Liver (tissue), 7 donors: ENCODE measurements at regions not wholly inside any gene's neighbourhood (a gene's known extent, or its start where the extent isn't known, plus 50 kb on each side); places are given as distances from the start of the nearest gene placed in this dataset.

Source experiments
- DNase-seq: peaks from one replicate; pipeline ENCODE4 v3.0.0-alpha.2; 2017; ENCODE audit warnings: low spot score
- H3K27ac ChIP-seq, 2 donors: one replicate each; pipeline ENCODE4 v1.7.0; 2013; ENCODE audit warnings: inconsistent platforms in 2 of 2, low read length in 2 of 2, control low read depth in 1 of 2, low read depth in 1 of 2, mild to moderate bottlenecking in 1 of 2
- H3K27me3 ChIP-seq, 4 donors: one replicate each; pipeline versions ENCODE4 v1.6.1 to v1.7.0; 2013; ENCODE audit warnings: low read length in 3 of 4, inconsistent platforms in 1 of 4, mild to moderate bottlenecking in 1 of 4, moderate library complexity in 1 of 4; ENCODE audit not compliant: control insufficient read depth in 4 of 4, insufficient read depth in 4 of 4
- H3K36me3 ChIP-seq, 4 donors: one replicate each; pipeline versions ENCODE4 v1.6.1 to v1.7.0; 2013; ENCODE audit warnings: low read length in 3 of 4, mild to moderate bottlenecking in 3 of 4, low read depth in 1 of 4, moderate library complexity in 1 of 4; ENCODE audit not compliant: control insufficient read depth in 4 of 4, insufficient read depth in 3 of 4
- H3K4me1 ChIP-seq, 4 donors: one replicate each; pipeline versions ENCODE4 v1.6.1 to v1.7.0; 2013; ENCODE audit warnings: low read length in 3 of 4, mild to moderate bottlenecking in 3 of 4, moderate library complexity in 1 of 4; ENCODE audit not compliant: control insufficient read depth in 4 of 4, insufficient read depth in 4 of 4
- H3K4me3 ChIP-seq, 3 donors: one replicate each; pipeline versions ENCODE4 v1.6.1 to v1.7.0; 2013; ENCODE audit warnings: low read length in 3 of 3, control low read depth in 1 of 3, low read depth in 1 of 3, mild to moderate bottlenecking in 1 of 3
- H3K9ac ChIP-seq, 2 donors: one replicate each; pipeline ENCODE4 v1.7.0; 2013; ENCODE audit warnings: low read length in 2 of 2, mild to moderate bottlenecking in 2 of 2, moderate library complexity in 2 of 2, control low read depth in 1 of 2, low read depth in 1 of 2
- H3K9me3 ChIP-seq, 4 donors: one replicate each; pipeline versions ENCODE4 v1.6.1 to v1.7.0; 2013; ENCODE audit warnings: low read length in 3 of 4; ENCODE audit not compliant: control insufficient read depth in 4 of 4
- EGR1 ChIP-seq, 2 donors: IDR thresholded peaks; 2 replicates each; pipeline ENCODE4 v1.6.1; 2016 to 2018; ENCODE audit warnings: antibody characterized with exemption in 2 of 2, low read depth in 2 of 2
- FOXA1 ChIP-seq: IDR thresholded peaks from 2 replicates; pipeline ENCODE4 v1.6.1; 2016; ENCODE audit warnings: antibody characterized with exemption
- FOXA2 ChIP-seq: IDR thresholded peaks from 2 replicates; pipeline ENCODE4 v1.6.1; 2016; ENCODE audit warnings: antibody characterized with exemption
- GABPA ChIP-seq, 2 donors: IDR thresholded peaks in 1 of 2; conservative IDR thresholded peaks in 1 of 2; 2 replicates each; pipeline ENCODE4 v1.6.1; 2016; ENCODE audit warnings: antibody characterized with exemption in 2 of 2, mild to moderate bottlenecking in 1 of 2, moderate library complexity in 1 of 2
- HNF4A ChIP-seq, 2 donors: conservative IDR thresholded peaks; 2 replicates each; pipeline ENCODE4 v1.6.1; 2016; ENCODE audit warnings: antibody characterized with exemption in 2 of 2, mild to moderate bottlenecking in 2 of 2
- HNF4G ChIP-seq: IDR thresholded peaks from 2 replicates; pipeline ENCODE4 v1.6.1; 2016; ENCODE audit warnings: antibody characterized with exemption
- JUND ChIP-seq, 2 donors: IDR thresholded peaks; 2 replicates each; pipeline ENCODE4 v1.6.1; 2016; ENCODE audit warnings: antibody characterized with exemption in 2 of 2
- NR2F2 ChIP-seq: IDR thresholded peaks from 2 replicates; pipeline ENCODE4 v1.6.1; 2016; ENCODE audit warnings: antibody characterized with exemption
- RAD21 ChIP-seq, 2 donors: IDR thresholded peaks; 2 replicates each; pipeline ENCODE4 v1.6.1; 2016; ENCODE audit warnings: antibody characterized with exemption in 2 of 2, mild to moderate bottlenecking in 2 of 2
- SP1 ChIP-seq: IDR thresholded peaks from 2 replicates; pipeline ENCODE4 v1.6.1; 2018; ENCODE audit warnings: antibody characterized with exemption, mild to moderate bottlenecking
- TAF1 ChIP-seq: conservative IDR thresholded peaks from 2 replicates; pipeline ENCODE4 v1.6.1; 2016; ENCODE audit warnings: antibody characterized with exemption, mild to moderate bottlenecking
- YY1 ChIP-seq: IDR thresholded peaks from 2 replicates; pipeline ENCODE4 v1.6.1; 2016; ENCODE audit warnings: antibody characterized with exemption, mild to moderate bottlenecking
- WGBS: extraction: QIAGEN DNeasy Blood & Tissue Kit; methylation state at CpG from one replicate; pipeline ENCODE4 v1.1.7; 2013; 5-methylcytosine and 5-hydroxymethylcytosine counted together
- TF ChIP-seq, protein P1 (sequence below): IDR thresholded peaks from 2 replicates; pipeline ENCODE4 v1.6.1; 2016; ENCODE audit warnings: antibody characterized with exemption
- TF ChIP-seq, protein P2 (sequence below): IDR thresholded peaks from 2 replicates; pipeline ENCODE4 v1.6.1; 2016; ENCODE audit warnings: antibody characterized with exemption
- TF ChIP-seq, protein P3 (sequence below): IDR thresholded peaks from 2 replicates; pipeline ENCODE4 v1.6.1; 2016; ENCODE audit warnings: antibody characterized with exemption
- donor health status: healthy.
- donor health status: healthy.
- donor health status: healthy.
- donor health status: healthy.

DNA sequence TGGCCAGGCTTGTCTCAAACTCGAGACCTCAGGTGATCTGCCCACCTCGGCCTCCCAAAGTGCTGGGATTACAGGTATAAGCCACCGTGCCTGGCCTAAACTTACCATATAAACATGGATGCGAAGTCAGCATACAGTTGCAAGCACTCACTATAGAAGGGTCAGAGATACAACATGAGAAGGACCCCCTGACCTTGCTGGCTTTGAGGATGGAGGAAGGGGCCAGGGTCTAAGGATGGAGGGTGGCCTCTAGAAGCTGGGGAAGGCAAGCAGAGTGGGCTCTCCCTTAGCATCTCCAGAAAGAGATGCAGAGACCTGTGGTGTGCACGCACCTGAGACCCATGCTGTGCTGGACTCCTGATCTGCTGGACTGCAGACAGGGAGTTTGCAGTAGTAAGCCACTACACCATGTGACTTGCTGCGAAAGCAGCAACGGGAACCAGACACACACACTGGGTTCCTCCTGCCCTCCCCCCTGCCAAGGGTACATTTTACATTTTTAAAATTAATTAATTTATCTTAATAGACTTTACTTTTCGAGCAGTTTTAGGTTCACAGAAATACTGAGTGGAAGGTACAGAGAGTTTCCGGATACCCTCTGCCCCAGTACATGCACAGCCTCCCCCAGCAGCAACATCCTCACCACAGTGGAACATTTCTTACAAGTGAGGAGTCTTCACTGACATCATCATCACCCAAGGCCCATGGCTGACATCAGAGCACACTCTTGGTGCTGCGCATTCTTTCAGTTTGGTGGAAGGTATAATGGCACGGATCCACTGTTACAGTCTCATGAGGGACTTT, 170.1 kb upstream of the B3GAT1 start:
- no peak overlapping the region for H3K27ac ChIP-seq
- WGBS, result 83% methylated on average over 11 of the region's 11 CpGs

DNA sequence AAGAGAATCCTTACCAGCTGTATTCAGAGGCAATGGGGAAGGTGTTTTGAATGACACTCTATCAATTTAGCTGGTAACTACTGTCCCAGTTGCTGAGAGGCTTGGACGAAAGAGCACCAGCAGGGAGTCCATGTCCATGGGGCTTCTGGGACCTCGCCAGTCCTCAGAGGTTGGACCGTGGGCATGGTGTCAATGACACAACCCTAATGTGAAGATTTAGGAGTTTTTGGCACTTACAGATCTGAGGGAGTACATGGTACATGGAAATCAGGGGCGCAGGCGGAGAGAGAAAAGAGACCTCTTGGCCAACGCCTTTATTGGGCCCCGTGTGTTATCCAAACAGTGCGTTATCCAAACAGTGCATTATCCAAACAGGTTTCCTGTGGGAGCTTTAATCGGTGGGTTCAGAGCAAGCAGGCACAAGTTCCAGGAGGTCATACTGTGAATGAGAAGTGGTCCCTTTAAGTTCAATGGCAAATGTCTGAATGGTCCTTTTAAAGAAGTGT, 169.1 kb upstream of the B3GAT1 start:
- Histone ChIP-seq H3K36me3 (no peaks in the 10 kb centered on the region), H3K9me3 (no peaks in the 10 kb centered on the region), H3K4me1 (peaks cover 0 to 3% (median 0%) of the 10 kb centered on the region in 4 donors), H3K27ac (no peak overlapping the region), H3K9ac (no peak overlapping the region), H3K4me3 (no peak overlapping the region), H3K27me3 (peaks cover 0 to 2% (median 0%) of the 10 kb centered on the region in 4 donors)
- WGBS, result 63% methylated on average over 9 of the region's 9 CpGs
- peak; percentile 5 for DNase-seq
- TF ChIP-seq, protein P1, sequence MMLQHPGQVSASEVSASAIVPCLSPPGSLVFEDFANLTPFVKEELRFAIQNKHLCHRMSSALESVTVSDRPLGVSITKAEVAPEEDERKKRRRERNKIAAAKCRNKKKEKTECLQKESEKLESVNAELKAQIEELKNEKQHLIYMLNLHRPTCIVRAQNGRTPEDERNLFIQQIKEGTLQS, result no peak
- TF ChIP-seq TAF1 (no peak), GABPA (IDR thresholded peaks at IDR 0.05 in 1 of 2, conservative IDR thresholded peaks at IDR 0.05 in 1 of 2) (no peak)

More for the DNA sequence above, 170.1 kb upstream of the B3GAT1 start:
- no peak for TF ChIP-seq GABPA (IDR thresholded peaks at IDR 0.05 in 1 of 2, conservative IDR thresholded peaks at IDR 0.05 in 1 of 2)
- TF ChIP-seq HNF4G, result no peak
- no peak for TF ChIP-seq HNF4A (conservative IDR thresholded peaks at IDR 0.05)
- TF ChIP-seq RAD21 (IDR thresholded peaks at IDR 0.05), result no peak
- TF ChIP-seq TAF1, result no peak
- no peak for TF ChIP-seq FOXA2
- TF ChIP-seq NR2F2, result no peak
- no peak for TF ChIP-seq SP1
- TF ChIP-seq YY1, result no peak
- TF ChIP-seq, protein P2, sequence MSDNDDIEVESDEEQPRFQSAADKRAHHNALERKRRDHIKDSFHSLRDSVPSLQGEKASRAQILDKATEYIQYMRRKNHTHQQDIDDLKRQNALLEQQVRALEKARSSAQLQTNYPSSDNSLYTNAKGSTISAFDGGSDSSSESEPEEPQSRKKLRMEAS, result no peak
- TF ChIP-seq, protein P3, sequence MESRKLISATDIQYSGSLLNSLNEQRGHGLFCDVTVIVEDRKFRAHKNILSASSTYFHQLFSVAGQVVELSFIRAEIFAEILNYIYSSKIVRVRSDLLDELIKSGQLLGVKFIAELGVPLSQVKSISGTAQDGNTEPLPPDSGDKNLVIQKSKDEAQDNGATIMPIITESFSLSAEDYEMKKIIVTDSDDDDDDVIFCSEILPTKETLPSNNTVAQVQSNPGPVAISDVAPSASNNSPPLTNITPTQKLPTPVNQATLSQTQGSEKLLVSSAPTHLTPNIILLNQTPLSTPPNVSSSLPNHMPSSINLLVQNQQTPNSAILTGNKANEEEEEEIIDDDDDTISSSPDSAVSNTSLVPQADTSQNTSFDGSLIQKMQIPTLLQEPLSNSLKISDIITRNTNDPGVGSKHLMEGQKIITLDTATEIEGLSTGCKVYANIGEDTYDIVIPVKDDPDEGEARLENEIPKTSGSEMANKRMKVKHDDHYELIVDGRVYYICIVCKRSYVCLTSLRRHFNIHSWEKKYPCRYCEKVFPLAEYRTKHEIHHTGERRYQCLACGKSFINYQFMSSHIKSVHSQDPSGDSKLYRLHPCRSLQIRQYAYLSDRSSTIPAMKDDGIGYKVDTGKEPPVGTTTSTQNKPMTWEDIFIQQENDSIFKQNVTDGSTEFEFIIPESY, result no peak
- TF ChIP-seq FOXA1, result no peak
- no peak for TF ChIP-seq JUND (IDR thresholded peaks at IDR 0.05)
- no peak for TF ChIP-seq EGR1 (IDR thresholded peaks at IDR 0.05; ENCODE audit: low read depth in 2 of 2)
- no peaks in the 10 kb centered on the region for H3K9me3 ChIP-seq
- DNase-seq, result peak; percentile 28
- H3K4me3 ChIP-seq, result no peak overlapping the region
- peaks cover 0 to 2% (median 0%) of the 10 kb centered on the region in 4 donors for H3K27me3 ChIP-seq
- H3K4me1 ChIP-seq, result peaks cover 0 to 3% (median 0%) of the 10 kb centered on the region in 4 donors
- no peak overlapping the region for H3K9ac ChIP-seq
- no peaks in the 10 kb centered on the region for H3K36me3 ChIP-seq

DNA sequence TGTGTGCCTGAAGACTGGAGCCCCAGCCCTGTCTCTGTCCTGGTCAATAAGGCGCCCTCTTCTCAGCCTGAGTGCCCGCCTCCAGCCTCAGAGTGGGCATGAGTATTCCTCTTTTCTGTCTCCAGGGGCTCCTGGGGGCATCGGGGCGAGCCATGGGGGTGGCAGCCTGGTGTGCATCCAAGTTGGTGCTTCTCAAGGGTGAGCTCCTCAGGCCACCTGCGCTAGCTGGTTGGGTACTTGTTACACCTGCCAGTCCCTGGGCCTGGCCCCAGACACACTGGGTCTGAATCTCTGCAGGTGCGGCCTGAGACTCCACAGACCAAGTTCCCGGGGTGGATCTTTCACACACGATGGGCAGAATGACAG, 168.6 kb upstream of the B3GAT1 start:
- H3K9me3 ChIP-seq, result no peaks in the 10 kb centered on the region
- 93% methylated on average over 8 of the region's 8 CpGs for WGBS
- no peaks in the 10 kb centered on the region for H3K36me3 ChIP-seq
- no peak for TF ChIP-seq JUND (IDR thresholded peaks at IDR 0.05)
- no peak for TF ChIP-seq HNF4G
- no peak for TF ChIP-seq HNF4A (conservative IDR thresholded peaks at IDR 0.05)
- no peak for TF ChIP-seq GABPA (IDR thresholded peaks at IDR 0.05 in 1 of 2, conservative IDR thresholded peaks at IDR 0.05 in 1 of 2)
- no peak for TF ChIP-seq EGR1 (IDR thresholded peaks at IDR 0.05; ENCODE audit: low read depth in 2 of 2)
- TF ChIP-seq, protein P2, result no peak
- peaks cover 0 to 3% (median 0%) of the 10 kb centered on the region in 4 donors for H3K4me1 ChIP-seq
- H3K4me3 ChIP-seq, result no peak overlapping the region
- H3K9ac ChIP-seq, result no peak overlapping the region
- peak; percentile 26 for DNase-seq
- no peak overlapping the region for H3K27ac ChIP-seq
- H3K27me3 ChIP-seq, result peaks cover 0 to 2% (median 0%) of the 10 kb centered on the region in 4 donors
